Right lobe of liver (tissue), 6 donors: ENCODE measurements at regions not wholly inside any gene's neighbourhood (a gene's known extent, or its start where the extent isn't known, plus 50 kb on each side); places are given as distances from the start of the nearest gene placed in this dataset.

Experiments
- ATAC-seq, 4 donors: fragments of 200-7000 bp; cut with Tn5 transposase; one replicate each; pipeline ENCODE4 v1.9.1; 2020; ENCODE audit warnings: mild to moderate bottlenecking in 4 of 4, moderate library complexity in 4 of 4
- DNase-seq, 3 donors: peaks; one replicate each; pipeline ENCODE4 v3.0.0-alpha.2; 2020
- H3K27ac ChIP-seq, 3 donors: fragments of 200-600 bp; one replicate each; pipeline ENCODE4 v1.8.0; 2022
- H3K27me3 ChIP-seq, 2 donors: fragments of 200-600 bp; one replicate each; pipeline ENCODE4 v1.8.0; 2022
- H3K36me3 ChIP-seq, 4 donors: fragments of 200-600 bp; sonication (generic) in 1 of 4; one replicate each; pipeline versions ENCODE4 v1.5.1 to v1.8.0; 2017 to 2022; ENCODE audit warnings: control low read depth in 1 of 4
- H3K4me1 ChIP-seq, 4 donors: fragments of 200-600 bp; sonication (generic) in 1 of 4; one replicate each; pipeline versions ENCODE4 v1.5.1 to v1.8.0; 2017 to 2022; ENCODE audit warnings: control low read depth in 1 of 4
- H3K4me3 ChIP-seq, 3 donors: fragments of 200-600 bp; one replicate each; pipeline ENCODE4 v1.8.0; 2022
- H3K9me3 ChIP-seq, 4 donors: fragments of 200-600 bp; sonication (generic) in 1 of 4; one replicate each; pipeline versions ENCODE4 v1.5.1 to v1.8.0; 2017 to 2022; ENCODE audit warnings: control low read depth in 1 of 4
- CTCF ChIP-seq, 4 donors: fragments of 200-600 bp in 3 of 4; fragments of 450-650 bp in 1 of 4; IDR thresholded peaks; one replicate each; pipeline versions ENCODE4 v1.5.1 to v1.8.0; 2016 to 2022; ENCODE audit warnings: antibody characterized with exemption in 4 of 4, mild to moderate bottlenecking in 2 of 4
- POLR2A ChIP-seq: fragments of 450-650 bp; IDR thresholded peaks from one replicate; pipeline ENCODE4 v1.6.1; 2017; ENCODE audit warnings: antibody characterized with exemption, mild to moderate bottlenecking
- WGBS: methylation state at CpG from one replicate; pipeline ENCODE4 v1.1.6; 2018; ENCODE audit warnings: low coverage, low lambda C conversion rate; ENCODE audit not compliant: insufficient coverage; ENCODE audit errors: missing lambda C conversion rate; 5-methylcytosine and 5-hydroxymethylcytosine counted together
- intact Hi-C, 2 donors: fragments of 100-400 bp; cut with DNase I; formaldehyde crosslinking; loops; one replicate each; pipeline versions ENCODE4 v1.11.2 to v1.14.1; 2022
- donor health status: DM: no; HTN: yes; CAD: no.
- donor health status: DM: no; HTN: no; CAD: no.
- donor health status: DM: no; HTN: no; CAD: no.
- donor health status: DM: no; HTN: yes; CAD: no.
- donor health status: DM: no; HTN: yes; CAD: no.

DNA sequence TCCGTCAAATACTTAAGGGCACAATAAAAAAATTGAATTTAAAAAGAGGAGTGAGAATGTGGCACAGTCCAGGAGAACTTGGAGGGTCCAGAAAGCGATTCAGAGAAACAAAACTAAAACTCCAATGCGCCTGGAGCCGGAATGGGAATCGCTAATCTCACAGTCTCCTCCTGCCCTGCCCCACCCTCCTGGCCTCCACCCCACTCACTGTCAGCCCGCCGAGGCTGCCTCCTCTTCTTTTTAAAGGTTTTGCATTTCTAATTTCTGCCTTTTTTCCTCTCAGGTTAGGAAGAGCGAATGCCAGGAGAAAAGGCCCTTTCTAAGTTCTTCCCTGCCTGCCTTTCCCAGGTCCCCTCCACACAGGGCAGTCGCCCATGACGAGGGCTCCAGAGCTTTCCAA lies 135.3 kb downstream of the ZBTB18 start:
- Histone ChIP-seq H3K4me1 (no peaks in the 10 kb centered on the region), H3K4me3 (no peak overlapping the region), H3K9me3 (no peaks in the 10 kb centered on the region), H3K27ac (no peak overlapping the region), H3K36me3 (no peaks in the 10 kb centered on the region), H3K27me3 (no peaks in the 10 kb centered on the region)
- WGBS = 84% methylated on average over 9 of the region's 10 CpGs
- TF ChIP-seq POLR2A (no peak), CTCF (IDR thresholded peaks at IDR 0.05) (no peak)
- intact Hi-C loops = no loop called here
- ATAC-seq (no peak), DNase-seq (no peak)

DNA sequence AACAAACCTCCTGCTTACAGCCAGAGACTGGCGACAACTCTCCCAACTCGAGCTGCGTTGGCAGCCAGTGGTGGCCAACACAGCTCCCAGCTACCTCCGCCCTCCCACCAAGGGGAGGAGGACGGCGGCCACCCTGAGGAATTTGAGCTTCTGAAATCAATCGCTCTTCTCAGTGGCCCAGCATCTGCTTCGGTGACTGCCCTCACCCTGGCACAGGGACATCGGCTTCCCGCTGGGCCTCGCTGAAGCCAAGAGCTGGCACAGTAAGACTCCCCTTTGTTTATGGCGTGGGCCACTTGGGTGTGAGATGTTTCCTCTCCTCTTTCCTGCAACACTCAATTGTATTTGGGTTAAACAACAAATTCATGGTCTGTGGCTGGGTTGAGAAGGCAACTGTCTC lies 136.2 kb downstream of the ZBTB18 start:
- DNase-seq (no peak), ATAC-seq (no peak)
- H3K4me1 ChIP-seq = no peaks in the 10 kb centered on the region
- H3K27ac ChIP-seq = no peak overlapping the region
- WGBS = 75% methylated on average over 1 of the region's 12 CpGs
- no peaks in the 10 kb centered on the region for H3K9me3 ChIP-seq
- no peak for TF ChIP-seq CTCF (IDR thresholded peaks at IDR 0.05)
- TF ChIP-seq POLR2A = no peak
- no peak overlapping the region for H3K4me3 ChIP-seq
- H3K27me3 ChIP-seq = no peaks in the 10 kb centered on the region
- intact Hi-C loops = no loop called here
- H3K36me3 ChIP-seq = no peaks in the 10 kb centered on the region

DNA sequence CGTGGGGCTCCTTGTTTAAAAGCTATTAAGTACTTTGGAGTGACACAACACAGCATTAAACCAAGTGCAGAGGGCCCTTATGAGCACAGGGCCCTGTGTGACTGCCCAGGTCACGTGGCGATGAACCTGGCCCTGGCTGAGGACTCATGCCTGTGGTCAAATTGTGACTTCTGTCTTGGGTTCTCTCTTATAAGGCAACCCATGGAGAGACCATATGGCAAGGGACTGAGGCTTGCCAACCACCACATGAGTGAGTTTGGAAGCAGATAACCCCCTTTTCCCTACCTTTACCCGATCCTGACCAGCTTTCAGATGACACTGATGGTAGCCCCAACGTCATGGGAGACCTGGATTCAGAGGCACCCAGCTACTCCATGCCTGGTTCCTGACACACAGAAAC lies 140.5 kb downstream of the ZBTB18 start:
- no peak for TF ChIP-seq POLR2A
- no peak for TF ChIP-seq CTCF (IDR thresholded peaks at IDR 0.05)
- no peaks in the 10 kb centered on the region for H3K9me3 ChIP-seq
- H3K27me3 ChIP-seq = no peaks in the 10 kb centered on the region
- no peak overlapping the region for H3K27ac ChIP-seq
- no peak overlapping the region for H3K4me3 ChIP-seq
- intact Hi-C loops = no loop called here
- ATAC-seq (no peak), DNase-seq (no peak)
- WGBS = 73% methylated on average over 3 of the region's 5 CpGs
- H3K36me3 ChIP-seq = no peaks in the 10 kb centered on the region
- no peaks in the 10 kb centered on the region for H3K4me1 ChIP-seq

DNA sequence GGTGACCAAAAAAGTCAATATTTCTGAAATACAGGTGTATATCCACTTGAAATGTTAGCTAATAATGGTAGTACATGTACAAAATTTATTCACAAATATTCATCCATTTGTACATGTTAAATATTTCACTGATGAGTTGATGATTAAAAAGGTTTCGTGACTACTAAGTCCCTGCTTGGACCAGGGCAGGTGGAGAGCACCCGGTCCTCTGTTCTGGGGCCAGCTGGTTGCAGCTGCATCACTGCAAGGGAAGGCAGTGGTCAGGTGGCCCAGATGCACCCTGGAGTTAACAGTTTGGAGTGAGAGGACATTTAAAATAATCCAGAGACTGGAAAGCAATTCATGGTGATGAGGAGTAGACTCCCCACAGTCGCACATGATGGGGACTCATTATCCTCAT lies 141.2 kb downstream of the ZBTB18 start:
- Histone ChIP-seq H3K27ac (no peak overlapping the region), H3K36me3 (no peaks in the 10 kb centered on the region), H3K27me3 (no peaks in the 10 kb centered on the region), H3K4me3 (no peak overlapping the region), H3K4me1 (no peaks in the 10 kb centered on the region), H3K9me3 (no peaks in the 10 kb centered on the region)
- ATAC-seq (no peak), DNase-seq (no peak)
- intact Hi-C loops = no loop called here
- 68% methylated on average over 3 of the region's 3 CpGs for WGBS
- TF ChIP-seq POLR2A (no peak), CTCF (IDR thresholded peaks at IDR 0.05) (no peak)
